HG03354 (cell line): ENCODE measurements at regions not wholly inside any gene's neighbourhood (a gene's known extent, or its start where the extent isn't known, plus 50 kb on each side); places are given as distances from the start of the nearest gene placed in this dataset.
"Not testable (repeated sequence)": the region's sequence is repeated elsewhere in the genome, so short reads cannot be mapped to it uniquely, and the experiment has no call there.

Source experiments
- ATAC-seq: cut with Tn5 transposase; IDR thresholded peaks from one replicate; pipeline ENCODE4 v1.9.1; 2021; ENCODE audit warnings: mild to moderate bottlenecking; ENCODE audit not compliant: unreplicated experiment, poor library complexity, severe bottlenecking

- ATAC-seq = no peak
Observed at GRCh38 chr11:109480251-109480650, 58.3 kb downstream of the C11orf87 start.

GRCh38 chr11:109486129-109486528 lies 64.1 kb downstream of the C11orf87 start:
- ATAC-seq = no peak

GRCh38 chr11:109490953-109491635 lies 69.1 kb downstream of the C11orf87 start:
- no peak for ATAC-seq

- no peak for ATAC-seq
Observed at GRCh38 chr11:109506115-109506514, 84.1 kb downstream of the C11orf87 start.

- ATAC-seq = no peak
Observed at GRCh38 chr11:109507331-109507730, 85.3 kb downstream of the C11orf87 start.

- ATAC-seq = no peak
Observed at GRCh38 chr11:109507836-109508561, 86.0 kb downstream of the C11orf87 start.

- no peak for ATAC-seq
Observed at GRCh38 chr11:109508943-109509342, 87.0 kb downstream of the C11orf87 start.

GRCh38 chr11:109510316-109510715 lies 88.3 kb downstream of the C11orf87 start:
- ATAC-seq = no peak

GRCh38 chr11:109511598-109511997 lies 89.6 kb downstream of the C11orf87 start:
- ATAC-seq = no peak

GRCh38 chr11:109512249-109512648 lies 90.3 kb downstream of the C11orf87 start:
- ATAC-seq = peak; percentile 8

GRCh38 chr11:109512680-109513079 lies 90.7 kb downstream of the C11orf87 start:
- peak; percentile 75 for ATAC-seq

GRCh38 chr11:109514313-109515018 lies 92.5 kb downstream of the C11orf87 start:
- peak; percentile 52 for ATAC-seq

- ATAC-seq = no peak
Observed at GRCh38 chr11:109519253-109519652, 97.3 kb downstream of the C11orf87 start.

- no peak for ATAC-seq
Observed at GRCh38 chr11:109521571-109522086, 99.6 kb downstream of the C11orf87 start.

- no peak for ATAC-seq
Observed at GRCh38 chr11:109522116-109522755, 100.2 kb downstream of the C11orf87 start.

- not testable (repeated sequence) for ATAC-seq
Observed at GRCh38 chr11:109525636-109526035, 103.6 kb downstream of the C11orf87 start.

- no peak for ATAC-seq
Observed at GRCh38 chr11:109526061-109526460, 104.1 kb downstream of the C11orf87 start.

GRCh38 chr11:109526931-109527330 lies 104.9 kb downstream of the C11orf87 start:
- no peak for ATAC-seq

GRCh38 chr11:109527496-109527895 lies 105.5 kb downstream of the C11orf87 start:
- ATAC-seq = no peak
